Embryonic facial prominence (tissue), 1 donor: ENCODE measurements at regions not wholly inside any gene's neighbourhood (a gene's known extent, or its start where the extent isn't known, plus 50 kb on each side); places are given as distances from the start of the nearest gene placed in this dataset.

Source experiments
- DNase-seq: peaks from one replicate; pipeline ENCODE4 v3.0.0-alpha.2; 2016; ENCODE audit errors: extremely low spot score

DNA sequence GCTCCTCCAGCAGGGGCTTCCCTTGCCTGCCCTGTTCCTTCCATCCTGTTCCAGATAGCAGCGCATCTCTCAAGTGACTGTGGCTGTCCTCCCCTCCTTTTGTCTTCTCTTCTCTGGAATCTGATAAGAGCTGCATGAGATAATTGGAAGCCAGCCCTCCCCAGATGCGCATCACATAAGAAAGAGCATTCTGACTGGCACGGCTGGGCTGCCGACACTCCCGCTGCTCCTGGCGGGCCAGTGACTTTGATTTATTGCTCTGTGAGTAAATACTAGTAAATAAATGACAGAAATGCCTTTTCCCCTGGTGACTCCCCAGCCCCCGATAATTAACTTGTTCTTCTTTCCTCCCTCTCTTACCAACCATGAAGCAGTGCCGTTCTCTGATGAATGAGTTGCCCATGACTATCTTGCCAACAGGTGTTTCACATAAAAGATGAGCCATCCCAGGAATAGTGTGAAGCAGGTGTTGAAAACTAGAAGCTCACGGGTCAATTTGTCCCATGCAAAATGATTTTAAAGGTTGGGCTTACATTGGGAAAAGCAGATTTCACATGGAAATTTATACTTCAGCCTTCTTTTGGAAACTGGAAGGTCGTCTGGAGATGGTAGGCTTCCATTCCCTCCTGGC lies 212.3 kb downstream of the ERCC6L2 start:
- no peak for DNase-seq

DNA sequence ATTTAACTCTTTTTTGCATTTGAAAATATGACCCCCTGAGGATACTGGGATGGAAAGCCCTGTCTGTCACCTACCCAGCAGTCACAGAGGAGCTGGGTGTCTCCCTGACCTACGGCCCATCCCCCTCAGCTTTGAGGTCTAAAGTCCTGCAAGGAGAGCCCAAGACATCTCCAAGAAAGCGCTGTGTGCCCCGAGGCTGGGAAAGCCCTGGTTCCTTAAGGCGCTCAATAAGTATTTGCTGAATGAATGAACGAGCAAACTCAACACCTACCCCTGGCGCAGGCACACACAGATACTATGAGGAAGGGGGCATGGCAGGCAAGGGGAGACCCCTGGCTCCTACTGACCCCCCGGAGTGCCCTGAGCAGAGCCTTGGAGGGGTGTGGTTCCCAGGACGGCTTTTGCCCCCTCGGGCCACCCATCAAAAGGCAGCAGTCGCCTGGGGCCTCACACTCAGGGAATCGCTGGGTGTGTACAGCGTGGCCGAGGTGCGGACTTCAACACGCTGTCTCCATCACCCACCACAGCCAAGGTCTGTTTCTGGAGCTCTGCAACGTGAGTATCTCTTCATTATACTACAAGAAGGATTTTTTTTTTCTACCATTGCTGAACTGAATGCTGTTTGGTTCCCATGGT lies 211.6 kb downstream of the ERCC6L2 start:
- no peak for DNase-seq

- DNase-seq: no peak
Measured at GRCh38 chr9:96085491-96086143, 210.1 kb downstream of the ERCC6L2 start.

GRCh38 chr9:96084331-96084734 lies 208.8 kb downstream of the ERCC6L2 start:
- no peak for DNase-seq

DNA sequence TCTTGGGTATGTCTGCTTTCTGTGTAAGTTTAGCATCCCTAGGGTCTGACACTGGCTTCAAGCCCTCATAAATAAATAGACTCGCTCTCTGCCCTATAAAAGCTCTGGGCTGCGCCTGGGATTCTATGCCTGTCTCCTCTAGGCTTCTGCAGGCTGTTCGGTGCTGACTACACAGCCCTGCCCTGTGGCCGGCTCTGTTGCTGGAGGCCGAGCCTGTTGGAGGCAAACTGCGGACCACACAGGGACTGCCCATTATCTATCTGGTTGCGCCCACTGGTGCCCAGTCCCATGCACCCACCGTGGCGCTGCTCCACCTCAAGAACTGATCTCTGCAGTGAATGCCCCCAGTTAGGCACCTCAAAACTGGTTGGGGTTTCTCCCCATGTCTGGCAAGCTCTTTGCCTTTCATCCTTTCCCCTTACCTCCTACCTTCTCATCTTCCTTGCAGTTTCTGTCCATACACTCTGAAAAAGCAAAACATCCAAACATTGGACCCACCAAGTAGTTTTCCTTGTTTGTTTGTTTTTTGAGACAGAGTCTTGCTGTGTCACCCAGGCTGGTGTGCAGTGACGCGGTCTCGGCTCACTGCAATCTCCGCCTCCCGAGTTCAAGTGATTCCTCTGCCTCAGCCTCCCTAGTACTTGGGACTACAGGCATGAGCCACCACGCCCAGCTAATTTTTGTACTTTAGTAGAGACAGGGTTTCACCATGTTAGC lies 207.2 kb downstream of the ERCC6L2 start:
- DNase-seq: no peak

DNA sequence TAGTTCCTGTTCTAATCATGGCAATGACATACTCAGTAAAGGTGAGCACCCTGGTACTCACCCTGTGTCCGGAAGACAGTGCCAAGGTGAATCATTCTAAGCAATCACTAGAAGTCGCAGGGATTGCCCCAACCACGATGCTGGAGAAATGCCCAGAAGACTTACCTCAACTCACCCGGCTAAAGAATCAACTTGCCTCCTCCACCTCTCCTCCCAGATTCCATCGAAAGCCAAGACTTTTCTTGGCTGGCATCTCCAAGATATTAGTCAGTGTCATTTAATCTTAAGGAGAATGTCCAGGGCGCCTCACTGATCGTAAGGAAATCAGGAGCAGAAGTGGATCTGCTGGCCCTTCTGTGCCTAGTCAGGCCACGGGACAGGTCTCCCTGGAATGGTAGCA lies 204.9 kb downstream of the ERCC6L2 start:
- no peak for DNase-seq

GRCh38 chr9:96079779-96080178 lies 204.3 kb downstream of the ERCC6L2 start:
- DNase-seq: no peak

DNA sequence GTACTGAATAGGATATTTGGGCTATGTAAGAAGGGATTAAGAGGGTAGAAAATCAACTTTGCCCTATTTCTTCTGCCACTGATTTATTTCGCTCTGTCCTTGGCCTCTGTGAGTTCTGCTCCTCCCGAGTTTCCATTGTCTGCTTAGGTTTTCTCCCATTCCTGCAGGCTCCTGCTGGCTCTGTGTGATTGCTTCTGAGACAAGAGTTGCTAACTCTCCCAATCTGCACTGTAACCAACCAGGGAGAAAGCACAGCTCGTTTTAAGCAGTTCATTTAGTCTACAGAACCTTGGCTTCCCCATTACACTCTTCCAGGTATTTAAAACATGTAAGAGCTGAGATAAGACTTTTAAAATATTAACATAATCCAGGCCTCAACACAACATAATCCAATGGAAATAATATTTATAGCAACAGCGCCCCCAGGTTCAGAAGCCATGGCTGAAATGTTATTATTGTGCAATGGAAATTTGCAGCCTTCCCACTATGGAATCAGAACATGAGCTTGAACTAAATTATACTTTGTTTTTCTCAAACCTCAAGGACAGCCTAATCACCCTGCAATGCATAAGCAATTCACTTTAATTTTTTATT lies 203.5 kb downstream of the ERCC6L2 start:
- DNase-seq: no peak

- no peak for DNase-seq
Measured at GRCh38 chr9:96075757-96076156, 200.3 kb downstream of the ERCC6L2 start.

DNA sequence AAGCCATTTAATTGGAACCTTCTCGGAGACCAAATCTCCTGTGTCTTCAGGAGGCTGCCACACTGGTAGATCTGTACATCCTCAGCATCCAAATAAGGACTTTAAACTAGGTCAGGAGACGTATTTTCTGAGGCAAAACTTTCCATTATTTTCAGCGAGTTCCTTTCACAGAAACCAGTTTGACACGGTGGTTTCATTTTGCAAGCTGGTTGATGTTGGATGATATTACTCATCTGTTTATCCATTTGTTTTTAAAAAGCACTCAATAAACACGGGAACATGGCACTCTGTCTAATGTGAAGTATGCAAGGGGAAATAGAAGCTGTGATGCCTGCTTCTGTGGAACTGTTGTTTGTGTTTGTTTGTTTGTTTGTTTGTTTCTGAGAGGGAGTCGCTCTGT lies 199.6 kb downstream of the ERCC6L2 start:
- no peak for DNase-seq

GRCh38 chr9:96073531-96074480 lies 198.3 kb downstream of the ERCC6L2 start:
- DNase-seq: no peak

DNA sequence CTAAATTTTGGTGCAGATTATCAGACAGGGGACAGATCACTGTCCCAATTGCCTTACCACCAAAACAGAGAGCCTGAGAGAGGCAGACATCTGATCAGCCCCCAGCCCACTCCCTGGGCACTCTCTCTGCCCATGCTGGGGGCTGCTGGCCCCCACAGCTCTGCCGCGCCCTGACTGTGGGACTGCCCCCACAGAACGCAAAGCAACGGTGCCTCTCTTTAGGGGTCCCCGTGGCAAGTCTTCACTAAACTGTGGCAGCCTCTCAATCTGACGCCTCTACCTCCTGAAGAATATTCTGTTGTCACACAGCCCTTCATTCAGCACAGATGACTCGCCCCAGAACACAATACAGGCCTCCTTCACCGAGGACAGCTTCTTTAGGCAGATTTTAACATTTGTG lies 197.4 kb downstream of the ERCC6L2 start:
- no peak for DNase-seq

GRCh38 chr9:96071815-96072124 lies 196.3 kb downstream of the ERCC6L2 start:
- DNase-seq: no peak

- no peak for DNase-seq
Measured at GRCh38 chr9:96071076-96071814, 195.8 kb downstream of the ERCC6L2 start.

GRCh38 chr9:96069629-96070220 lies 194.2 kb downstream of the ERCC6L2 start:
- no peak for DNase-seq

- no peak for DNase-seq
Measured at GRCh38 chr9:96068511-96068910, 193.0 kb downstream of the ERCC6L2 start.

DNA sequence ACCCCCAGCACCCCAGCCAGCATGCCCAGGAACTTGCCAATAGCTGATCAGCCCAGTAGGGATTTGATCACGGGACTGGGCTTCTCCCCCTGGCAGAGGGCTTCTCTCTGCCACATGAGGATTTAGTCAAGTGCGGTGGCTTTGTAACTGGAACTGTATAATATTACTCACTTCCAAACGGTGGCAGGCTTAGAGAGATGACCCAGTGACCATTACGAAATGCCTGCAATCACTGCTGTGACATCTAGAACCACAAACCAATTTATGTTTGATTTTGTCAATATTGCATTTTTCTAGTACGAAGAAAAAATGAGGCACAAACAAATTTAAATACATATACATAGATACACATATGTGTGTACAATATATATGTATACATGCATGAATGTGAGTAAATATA lies 192.1 kb downstream of the ERCC6L2 start:
- DNase-seq: no peak

DNA sequence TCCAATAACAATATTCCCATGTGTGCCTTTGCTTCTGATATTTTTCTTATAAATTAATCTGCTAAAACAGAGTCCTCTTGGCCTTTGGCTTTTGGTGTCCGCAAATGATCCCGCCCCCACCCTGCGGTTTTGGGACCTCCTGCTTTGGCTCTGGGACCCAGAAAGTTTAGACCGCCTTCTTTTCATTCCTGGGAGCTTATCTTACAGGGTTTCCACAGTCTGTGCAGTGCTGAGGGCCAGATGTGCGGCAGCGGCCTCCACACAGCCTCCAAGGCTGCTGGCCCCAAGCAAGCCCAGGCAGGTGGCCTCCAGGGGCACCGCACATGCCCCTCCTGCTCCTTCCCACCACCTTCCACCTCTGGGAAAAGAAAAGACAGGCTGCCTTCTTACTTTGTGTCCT lies 191.5 kb downstream of the ERCC6L2 start:
- no peak for DNase-seq

GRCh38 chr9:96065482-96066251 lies 190.2 kb downstream of the ERCC6L2 start:
- DNase-seq: no peak
